GM21737 (cell line): ENCODE measurements at regions not wholly inside any gene's neighbourhood (a gene's known extent, or its start where the extent isn't known, plus 50 kb on each side); places are given as distances from the start of the nearest gene placed in this dataset.
"Not testable (repeated sequence)": the region's sequence is repeated elsewhere in the genome, so short reads cannot be mapped to it uniquely, and the experiment has no call there.

ENCODE experiments used
- ATAC-seq: cut with Tn5 transposase; IDR thresholded peaks from one replicate; pipeline ENCODE4 v1.9.1; 2021; ENCODE audit warnings: mild to moderate bottlenecking, moderate library complexity; ENCODE audit not compliant: unreplicated experiment

DNA sequence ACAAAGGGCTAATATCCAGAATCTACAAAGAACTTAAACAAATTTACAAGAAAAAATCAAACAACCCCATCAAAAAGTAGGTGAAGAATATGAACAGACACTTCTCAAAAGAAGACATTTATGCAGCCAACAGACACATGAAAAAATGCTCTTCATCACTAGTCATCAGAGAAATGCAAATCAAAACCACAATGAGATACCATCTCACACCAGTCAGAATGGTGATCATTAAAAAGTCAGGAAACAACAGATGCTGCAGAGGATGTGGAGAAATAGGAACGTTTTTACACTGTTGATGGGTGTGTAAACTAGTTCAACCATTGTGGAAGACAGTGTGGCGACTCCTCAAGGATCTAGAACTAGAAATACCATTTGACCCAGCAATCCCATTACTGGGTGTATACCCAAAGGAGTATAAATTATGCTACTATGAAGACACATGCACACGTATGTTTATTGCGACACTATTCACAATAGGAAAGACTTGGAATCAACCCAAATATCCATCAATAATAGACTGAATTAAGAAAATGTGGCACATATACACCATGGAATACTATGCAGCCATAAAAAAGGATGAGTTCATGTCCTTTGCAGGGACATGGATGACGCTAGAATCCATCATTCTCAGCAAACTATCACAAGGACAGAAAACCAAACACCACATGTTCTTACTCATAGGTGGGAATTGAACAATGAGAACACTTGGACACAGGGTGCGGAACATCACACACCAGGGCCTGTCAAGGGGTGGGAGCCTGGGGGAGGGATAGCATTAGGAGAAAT, 241.5 kb downstream of the KCNRG start:
- not testable (repeated sequence) for ATAC-seq

DNA sequence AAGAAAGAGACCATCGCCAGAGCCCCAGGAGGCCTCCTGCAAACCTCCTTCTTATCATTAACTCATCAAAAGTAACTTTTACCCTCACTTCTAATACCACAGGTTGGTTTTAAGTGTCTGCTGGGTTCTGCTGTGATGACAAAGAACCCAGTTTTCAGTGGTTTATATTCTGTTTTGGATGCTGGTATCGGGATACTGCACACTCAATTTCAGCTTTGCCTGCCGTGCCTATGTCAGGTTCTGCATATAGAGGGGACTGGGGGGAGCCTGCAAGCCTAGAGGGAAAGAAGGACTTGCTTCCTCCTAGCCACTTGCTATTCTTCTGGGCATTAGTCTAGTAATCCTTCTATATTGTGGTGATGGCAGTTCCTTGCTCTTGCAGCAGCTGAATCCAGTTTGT, 242.4 kb downstream of the KCNRG start:
- ATAC-seq, result no peak

DNA sequence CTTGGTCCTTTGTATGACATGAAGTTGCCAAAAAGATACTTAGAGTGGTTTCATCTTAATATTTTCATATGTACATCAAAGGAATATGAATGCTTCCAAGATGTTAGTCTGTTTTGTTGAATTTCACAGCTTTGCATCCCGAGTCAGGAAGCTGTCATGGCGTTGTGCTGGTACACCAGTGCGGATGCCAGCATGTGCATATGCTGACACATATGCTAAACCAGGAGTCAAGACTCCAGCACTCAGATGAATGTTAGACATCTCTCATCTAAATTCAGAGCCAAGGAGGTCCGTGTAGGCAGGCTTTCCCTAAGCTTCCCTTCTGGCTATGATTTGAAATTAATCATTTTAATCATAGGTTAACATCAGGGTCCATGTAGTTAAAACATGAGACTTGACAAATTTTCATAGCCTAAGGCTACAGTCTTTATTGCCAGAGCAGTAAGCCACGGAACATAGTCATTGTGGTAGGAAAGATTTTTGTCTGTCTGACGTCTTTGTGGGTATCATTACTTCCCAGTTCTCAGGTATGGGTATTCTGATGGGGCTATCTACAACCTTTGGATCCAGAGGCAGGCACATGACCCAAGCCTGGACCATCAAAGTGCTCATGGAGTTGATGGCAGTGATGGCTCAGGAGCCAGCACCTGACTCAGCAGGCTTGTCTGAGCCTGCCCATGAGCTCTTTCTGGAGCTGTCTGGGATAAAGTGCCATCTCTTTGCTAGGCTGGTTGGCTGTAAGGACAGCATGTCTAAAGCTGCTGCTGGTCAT, 246.1 kb downstream of the KCNRG start:
- no peak for ATAC-seq

DNA sequence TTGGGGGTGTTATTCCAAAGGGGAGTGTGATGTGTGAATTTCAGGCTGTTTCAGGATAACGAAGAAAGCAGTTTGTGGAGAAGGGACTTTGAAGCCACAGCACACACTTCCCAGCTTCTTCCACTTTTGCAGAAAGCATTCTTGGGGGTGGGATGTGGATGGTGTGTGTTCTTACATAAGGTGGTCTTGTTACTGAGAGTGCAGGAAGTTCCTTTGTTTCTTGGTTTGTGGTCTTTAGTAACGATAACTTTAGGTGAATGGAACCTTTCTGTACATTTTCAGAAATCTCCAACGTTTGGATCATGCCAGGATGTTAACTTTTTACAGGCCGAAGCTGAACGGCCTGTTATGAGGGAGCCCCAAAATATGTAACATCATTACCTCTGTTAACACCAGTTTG, 251.8 kb downstream of the KCNRG start:
- no peak for ATAC-seq

DNA sequence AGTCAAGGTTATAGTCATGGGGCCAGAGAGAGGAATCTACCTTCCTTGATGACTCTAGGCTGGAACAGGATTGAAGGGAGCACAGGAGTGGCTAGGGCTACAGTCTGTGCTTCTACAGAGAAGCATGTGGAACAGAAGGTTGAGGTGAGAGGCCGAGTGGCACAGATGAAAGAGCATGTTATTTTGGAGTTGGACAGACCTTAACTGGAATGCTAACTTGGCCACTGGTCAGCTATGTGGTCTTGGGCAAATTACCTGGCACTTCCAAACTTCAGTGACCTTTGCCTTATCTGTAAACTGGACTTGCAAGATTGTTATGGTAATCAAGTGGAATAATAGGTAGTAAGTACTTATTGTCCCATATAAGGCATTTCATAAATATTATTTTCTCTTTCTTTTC, 252.7 kb downstream of the KCNRG start:
- ATAC-seq, result no peak

DNA sequence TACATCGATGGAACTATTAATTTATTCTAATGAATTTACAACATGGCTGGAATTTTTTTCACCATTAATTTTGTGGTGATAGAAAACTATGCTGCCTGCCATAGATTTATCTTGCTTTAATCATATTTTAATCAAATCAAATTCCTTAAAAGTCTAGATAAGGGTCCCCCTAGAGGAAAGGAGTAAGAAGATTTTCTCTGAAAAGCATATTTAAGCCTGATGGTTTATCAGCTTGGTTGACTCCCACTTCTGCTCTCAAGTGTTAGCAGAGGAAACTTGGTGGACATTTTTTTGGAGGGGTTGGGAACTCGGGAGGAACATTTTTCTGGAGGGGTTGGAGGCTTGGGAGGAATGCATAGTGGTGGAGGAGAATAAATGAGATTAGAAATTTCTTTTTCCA, 253.3 kb downstream of the KCNRG start:
- ATAC-seq, result no peak

DNA sequence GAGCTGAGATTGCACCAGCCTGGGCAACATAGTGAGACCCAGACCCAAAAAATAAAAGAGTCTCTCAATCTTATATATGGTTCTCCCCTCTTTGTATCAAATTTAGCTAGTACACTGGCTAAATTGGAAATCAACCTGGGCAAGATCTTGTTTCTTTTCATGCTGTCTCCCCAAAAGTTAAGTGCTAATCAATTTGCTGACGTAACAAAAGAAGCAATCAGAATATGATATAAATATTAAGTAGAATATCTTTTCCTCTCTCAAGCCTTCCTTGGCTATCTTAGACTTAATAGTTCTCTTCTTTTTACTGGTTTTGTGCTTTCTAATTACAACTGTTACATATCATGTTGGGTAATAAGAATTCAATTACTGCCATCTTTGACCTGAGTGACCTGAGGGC, 258.9 kb downstream of the KCNRG start:
- no peak for ATAC-seq

DNA sequence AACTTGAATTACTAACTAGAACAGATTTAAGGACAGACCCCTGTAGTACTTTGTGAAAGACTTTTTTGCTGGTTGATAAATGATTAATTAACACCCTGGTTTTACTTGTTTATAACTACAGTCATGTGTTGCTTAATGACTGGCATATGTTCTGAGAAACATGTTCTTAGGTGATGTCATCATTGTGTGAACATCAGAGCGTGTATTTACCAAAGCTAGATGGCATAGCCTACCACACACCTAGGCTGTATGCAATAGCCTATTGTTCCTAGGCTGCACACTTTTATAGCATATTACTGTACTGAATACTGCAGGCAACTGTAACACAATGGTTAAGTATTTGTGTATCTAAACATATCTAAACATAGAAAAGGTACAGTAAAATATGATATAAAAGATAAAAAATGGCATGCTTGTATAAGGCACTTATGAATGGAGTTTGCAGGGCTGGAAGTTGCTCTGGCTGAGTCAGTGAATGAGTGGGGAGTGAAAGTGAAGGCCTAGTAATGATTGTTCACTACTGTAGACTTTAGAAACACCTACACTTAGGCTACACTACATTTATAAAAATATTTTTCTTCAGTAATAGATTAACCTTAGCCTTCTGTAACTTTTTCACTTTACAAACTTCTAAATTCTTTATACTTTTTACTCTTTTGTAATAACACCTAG, 260.3 kb downstream of the KCNRG start:
- no peak for ATAC-seq

DNA sequence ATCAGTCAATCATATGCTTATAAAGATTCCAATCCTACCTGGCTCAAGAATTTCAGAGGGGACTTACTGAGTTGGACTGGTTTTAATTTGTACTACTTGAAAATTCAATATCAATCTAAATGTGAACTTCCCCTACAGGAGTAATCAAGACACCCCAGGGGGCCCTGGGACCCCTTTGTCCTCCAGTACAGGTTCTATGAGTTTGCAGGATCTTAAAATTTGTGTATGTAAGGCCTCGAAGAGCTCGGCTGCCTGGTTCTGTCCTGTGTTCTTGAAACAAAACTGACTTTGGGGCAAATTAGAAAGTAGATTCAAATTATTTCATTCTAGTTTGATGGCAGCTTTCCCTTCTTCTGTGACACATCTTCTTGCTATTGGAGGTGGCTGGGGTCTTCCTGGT, 261.3 kb downstream of the KCNRG start:
- ATAC-seq, result no peak

DNA sequence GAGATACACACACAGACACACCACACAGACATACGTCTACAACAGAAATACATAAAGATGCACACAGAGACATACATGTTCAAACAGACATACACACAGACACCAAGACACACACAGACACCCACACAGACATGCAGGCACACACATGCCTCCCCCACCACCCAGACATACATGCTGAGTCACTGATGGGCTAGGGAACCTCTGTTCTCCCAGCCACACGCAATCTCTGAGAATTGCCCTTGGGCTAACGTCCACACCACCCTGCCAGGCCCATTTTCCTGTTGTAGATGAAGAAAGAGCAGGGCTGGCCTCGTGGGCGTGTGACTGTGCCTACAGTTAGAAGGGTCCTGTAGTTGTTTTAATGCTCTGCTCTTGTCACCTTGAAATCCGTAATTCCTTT, 261.9 kb downstream of the KCNRG start:
- no peak for ATAC-seq

DNA sequence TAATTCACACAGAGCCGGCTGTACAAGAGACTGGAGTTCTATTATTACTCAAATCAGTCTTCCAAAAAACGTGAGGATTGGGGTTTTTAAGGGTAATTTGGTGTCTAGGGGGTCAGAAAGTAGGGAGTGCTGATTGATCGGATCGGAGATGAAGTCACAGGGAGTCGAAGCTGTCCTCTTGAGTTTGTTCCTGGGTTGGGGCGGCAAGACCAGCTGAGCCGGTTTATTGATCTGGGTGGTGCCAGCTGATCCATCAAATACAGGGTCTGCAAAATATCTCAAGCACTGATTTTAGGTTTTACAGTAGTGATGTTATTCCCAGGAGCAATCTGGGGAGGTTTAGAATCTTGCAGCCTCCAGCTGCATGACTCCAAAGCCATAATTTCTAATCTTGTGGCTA, 262.7 kb downstream of the KCNRG start:
- ATAC-seq, result no peak

DNA sequence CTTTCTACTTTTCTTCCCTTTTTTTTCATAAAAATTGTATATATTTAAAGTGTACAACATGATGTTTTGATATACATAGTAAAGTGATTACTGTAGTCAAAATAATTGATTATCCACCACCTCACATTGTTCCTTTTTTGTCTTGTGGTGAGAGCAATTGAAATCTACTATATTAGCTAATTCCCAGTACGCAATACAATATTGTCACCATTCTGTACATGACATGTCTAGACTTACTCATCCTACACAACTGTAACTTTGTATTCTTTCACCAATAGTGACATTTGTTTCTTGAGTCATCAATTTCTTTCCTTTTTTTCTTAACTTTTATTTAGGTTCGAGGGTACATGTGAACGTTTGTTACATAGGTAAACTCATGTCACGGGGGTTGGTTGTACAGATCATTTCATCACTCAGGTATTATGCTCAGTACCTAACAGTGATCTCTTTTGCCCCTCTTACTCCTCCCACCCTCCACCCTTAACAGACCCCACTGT, 265.2 kb downstream of the KCNRG start:
- ATAC-seq, result no peak

DNA sequence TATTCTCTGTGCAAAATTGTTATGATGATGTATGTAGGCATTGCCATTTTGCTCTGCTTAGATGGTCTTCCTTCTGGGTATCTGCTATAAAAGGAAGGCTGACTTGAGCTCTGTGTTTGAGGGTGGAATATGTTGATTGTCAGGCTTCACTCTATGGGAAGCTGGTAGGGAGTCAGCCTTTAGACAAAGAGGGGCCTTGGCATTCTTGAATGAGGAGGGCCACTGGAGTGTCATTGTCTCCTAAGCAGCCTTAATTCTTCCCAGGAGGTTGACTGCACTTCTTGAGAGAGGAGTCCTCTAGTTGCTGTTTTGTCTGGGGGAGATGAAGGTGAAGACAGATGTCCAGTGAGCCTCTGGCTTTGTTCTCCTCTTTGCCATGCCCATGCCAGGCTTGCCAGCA, 266.8 kb downstream of the KCNRG start:
- ATAC-seq, result no peak

DNA sequence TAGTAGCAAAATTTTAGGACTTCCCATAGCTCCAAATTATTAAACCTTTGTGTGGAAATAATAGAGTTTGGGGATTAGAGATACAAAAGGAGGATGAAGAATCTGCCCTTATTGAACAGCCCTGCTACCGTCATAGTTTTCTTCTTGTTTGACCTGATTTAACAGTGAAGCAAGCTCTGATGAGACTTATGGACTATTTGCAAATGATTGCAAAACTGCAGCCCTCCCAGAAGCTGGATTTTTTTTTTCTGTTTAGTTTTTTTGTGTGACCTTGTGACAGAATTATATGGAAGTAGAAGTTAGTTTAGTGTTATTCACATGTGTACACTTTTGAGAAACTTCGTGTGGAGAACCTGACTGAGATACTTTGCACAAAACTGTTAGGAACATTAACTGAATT, 267.8 kb downstream of the KCNRG start:
- no peak for ATAC-seq

DNA sequence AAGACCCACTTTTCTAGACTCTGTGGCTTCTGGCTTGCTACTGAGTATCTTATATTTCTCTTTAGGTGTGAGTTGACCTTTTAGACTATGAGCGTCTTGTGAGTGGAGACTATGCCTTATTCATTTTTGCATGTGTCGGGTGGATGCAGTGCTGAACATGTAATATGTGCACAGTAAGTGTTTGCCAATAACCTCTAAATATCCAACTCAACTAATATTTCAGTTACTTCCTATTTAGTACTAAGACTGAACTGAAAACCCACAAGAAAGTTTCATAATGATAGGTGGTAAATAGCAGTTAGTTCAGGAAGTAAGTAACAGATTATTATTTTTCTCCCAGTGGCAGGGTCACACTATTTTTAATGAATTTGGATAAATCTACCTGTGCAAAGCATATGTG, 269.3 kb downstream of the KCNRG start:
- peak; percentile 60 for ATAC-seq

DNA sequence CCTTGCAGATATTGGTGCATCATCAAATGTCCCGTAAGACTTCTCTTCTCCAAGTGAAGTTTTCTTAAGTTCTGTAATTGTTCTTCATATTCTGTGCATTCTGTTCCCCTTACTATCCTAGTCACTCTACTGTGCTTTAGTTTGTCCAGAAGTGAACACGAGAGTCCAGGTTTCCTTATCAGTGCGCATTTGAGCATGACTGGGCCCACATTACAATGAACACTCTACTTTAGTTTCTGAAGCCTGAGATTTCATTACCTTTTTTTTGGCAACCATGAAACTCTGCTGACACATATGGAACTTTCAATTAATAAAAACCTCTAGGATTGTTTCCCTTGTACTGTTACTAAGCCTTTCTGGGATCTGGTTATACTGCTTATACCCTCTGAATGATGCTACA, 270.0 kb downstream of the KCNRG start:
- no peak for ATAC-seq

DNA sequence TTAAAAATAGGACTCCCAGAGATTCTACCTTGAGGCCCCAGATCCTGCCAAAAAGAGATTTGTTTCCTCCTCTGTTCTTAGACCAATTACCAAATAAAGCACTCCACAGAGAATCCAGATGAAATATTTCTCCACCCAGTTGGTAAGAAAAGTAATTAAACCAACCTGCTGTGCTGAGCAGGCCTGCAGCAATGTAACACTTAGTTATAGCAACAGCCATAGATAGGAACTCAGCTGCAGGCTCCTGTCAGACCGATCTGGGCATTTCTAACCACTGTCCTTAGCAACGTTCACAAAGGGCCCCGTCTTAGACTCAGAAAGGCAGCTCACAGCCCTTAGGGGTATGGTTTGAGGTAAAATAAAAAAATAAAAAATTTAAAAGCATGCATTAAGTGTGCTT, 271.1 kb downstream of the KCNRG start:
- ATAC-seq, result no peak

DNA sequence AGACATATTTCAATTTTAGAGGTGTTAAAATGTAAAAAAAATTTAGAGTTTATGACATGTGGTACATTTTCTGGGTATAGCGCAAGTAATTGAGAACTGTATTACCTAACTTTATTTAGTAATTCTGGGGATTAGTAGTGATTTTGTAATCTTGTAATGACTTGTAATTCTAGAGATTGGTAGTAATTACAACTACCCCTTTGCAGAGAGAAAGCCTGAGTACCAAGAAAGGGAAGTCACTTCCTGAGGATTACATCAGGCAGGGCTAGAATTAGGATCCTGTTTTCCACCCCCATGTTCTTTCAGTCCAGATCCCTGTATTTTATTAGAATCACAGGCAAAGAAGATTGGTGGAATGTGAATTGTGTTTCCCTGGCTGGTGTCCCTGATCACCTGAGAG, 274.9 kb downstream of the KCNRG start:
- ATAC-seq, result no peak

DNA sequence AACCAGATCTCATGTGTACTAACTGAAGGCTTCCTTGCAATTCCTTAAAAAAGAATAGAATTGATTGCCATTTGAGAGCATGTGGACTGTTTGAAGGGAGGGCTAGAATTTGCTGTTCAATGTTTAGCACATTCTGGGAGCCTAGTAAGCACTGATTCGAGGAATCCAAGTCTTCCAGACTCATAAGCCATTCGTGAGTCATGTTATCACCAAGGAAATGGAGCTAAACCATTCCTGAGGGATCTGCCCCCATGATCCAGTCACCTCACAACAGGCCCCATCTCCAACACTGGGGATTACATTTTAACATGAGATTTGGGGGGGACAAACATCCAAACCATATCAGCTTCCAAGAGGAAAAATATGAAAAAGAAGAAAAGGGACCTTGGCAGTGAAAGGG, 276.4 kb downstream of the KCNRG start:
- no peak for ATAC-seq

DNA sequence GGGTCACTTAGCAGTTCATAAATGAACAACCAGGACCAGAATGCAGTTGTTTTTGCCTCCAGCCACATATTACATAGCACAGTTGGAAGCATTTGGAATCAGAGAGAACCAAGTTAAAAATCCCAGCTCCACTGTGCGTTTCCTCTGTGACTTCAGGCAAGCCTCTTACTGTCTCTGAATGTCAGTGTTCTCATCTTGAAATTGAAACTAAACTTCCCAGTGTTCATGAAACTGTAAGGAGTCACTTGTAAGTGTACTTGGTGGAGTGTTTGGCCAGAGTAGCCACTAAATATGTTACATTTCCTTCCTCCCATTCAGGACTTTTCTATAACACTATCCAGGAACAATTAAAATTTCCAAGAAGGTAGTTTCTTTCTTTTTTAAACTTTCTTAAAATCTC, 276.8 kb downstream of the KCNRG start:
- ATAC-seq, result no peak

DNA sequence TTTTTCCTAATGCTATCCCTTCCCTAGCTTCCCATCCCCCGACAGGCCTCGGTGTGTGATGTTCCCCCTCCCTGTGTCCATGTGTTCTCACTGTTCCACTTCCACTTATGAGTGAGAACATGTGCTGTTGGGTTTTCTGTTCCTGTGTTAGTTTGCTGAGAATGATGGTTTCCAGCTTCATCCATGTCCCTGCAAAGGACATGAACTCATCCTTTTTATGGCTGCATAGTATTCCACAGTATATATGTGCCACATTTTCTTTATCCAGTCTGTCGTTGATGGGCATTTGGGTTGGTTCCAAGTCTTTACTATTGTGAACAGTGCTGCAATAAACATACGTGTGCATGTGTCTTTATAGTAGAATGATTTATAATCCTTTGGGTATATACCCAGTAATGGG, 279.2 kb downstream of the KCNRG start:
- not testable (repeated sequence) for ATAC-seq
